ENCODE measurements at regions not wholly inside any gene's neighbourhood (a gene's known extent, or its start where the extent isn't known, plus 50 kb on each side); places are given as distances from the start of the nearest gene placed in this dataset.

- no peak for TF ChIP-seq POLR2A (IDR thresholded peaks at IDR 0.05)
- no peak for TF ChIP-seq CTCF (IDR thresholded peaks at IDR 0.05)
Observed at GRCh38 chr9:80375477-80375876, 803.7 kb downstream of the TLE4 start.
